K562 (cell line): ENCODE measurements at regions not wholly inside any gene's neighbourhood (a gene's known extent, or its start where the extent isn't known, plus 50 kb on each side); places are given as distances from the start of the nearest gene placed in this dataset.

Experiments used
- ATAC-seq: fragments of 200-7000 bp; cut with Tn5 transposase; 3 replicates; pipeline ENCODE4 v1.9.1; 2020; ENCODE audit warnings: moderate library complexity
- BruUV-seq: library from RNA; stranded (reverse); fragments of 400-500 nt; replicated peaks from 2 replicates; lab custom pipeline; 2021; lab: Mats Ljungman, UMichigan
- CTCF ChIA-PET: fragments of 300-600 bp; formaldehyde crosslinking; extraction: SDS; loops from one replicate; lab custom pipeline; 2021; ENCODE audit warnings: low intra/inter-chr PET ratio; lab: Yijun Ruan, JAX
- POLR2A ChIA-PET: fragments of 300-600, 350-650 bp; sonication (Branson Sonifier 250); formaldehyde crosslinking; extraction: SDS; loops from one replicate; lab custom pipeline; 2021; ENCODE audit warnings: antibody characterized with exemption, inconsistent platforms; lab: Yijun Ruan, JAX
- DNase-seq, 4 experiments: peaks; one replicate each; pipeline versions ENCODE4 v3.0.0 to v3.0.0-alpha.2; 2011 to 2018; ENCODE audit warnings: low spot score in 3 of 4, mixed read lengths in 3 of 4; ENCODE audit errors: extremely low read depth in 1 of 4
- FAIRE-seq: peaks from 2 replicates; lab custom pipeline; 2011; peaks lifted over from hg19 to GRCh38; lab: Jason Lieb, UNC
- H2AFZ ChIP-seq: 2 replicates; pipeline ENCODE4 v1.6.0; 2011; ENCODE audit warnings: low read depth, low read length, control low read depth, inconsistent platforms
- H3K27ac ChIP-seq: fragments of 200-600 bp; 3 replicates; pipeline ENCODE4 v1.8.0; 2011; ENCODE audit warnings: low read depth, mild to moderate bottlenecking, control low read depth, inconsistent platforms, low read length, moderate library complexity, mixed read lengths; ENCODE audit errors: extremely low read depth
- H3K27me3 ChIP-seq, 2 experiments: fragments of 300-600 bp in 1 of 2; 2 replicates in 1 of 2; 3 replicates in 1 of 2; pipeline versions ENCODE4 v1.6.0 to v1.8.0; 2011; ENCODE audit warnings: inconsistent platforms in 2 of 2, low read length in 2 of 2, mild to moderate bottlenecking in 1 of 2, mixed read lengths in 1 of 2, moderate library complexity in 1 of 2; ENCODE audit not compliant: control insufficient read depth in 2 of 2, insufficient read depth in 2 of 2
- H3K36me3 ChIP-seq: fragments of 300-600 bp; 3 replicates; pipeline ENCODE4 v1.8.0; 2011; ENCODE audit warnings: mild to moderate bottlenecking, low read length, inconsistent platforms; ENCODE audit not compliant: control insufficient read depth, insufficient read depth
- H3K4me1 ChIP-seq, 2 experiments: fragments of 200-600 bp in 1 of 2; replicated peaks in 1 of 2; 2 replicates in 1 of 2; 3 replicates in 1 of 2; pipeline versions ENCODE4 v1.5.1 to v1.8.0; 2011; ENCODE audit warnings: inconsistent platforms in 2 of 2, low read length in 2 of 2, mild to moderate bottlenecking in 1 of 2, mixed read lengths in 1 of 2, moderate library complexity in 1 of 2; ENCODE audit not compliant: control insufficient read depth in 2 of 2, insufficient read depth in 2 of 2
- H3K4me2 ChIP-seq: 2 replicates; pipeline ENCODE4 v1.6.1; 2011; ENCODE audit warnings: low read length, control low read depth, inconsistent platforms, mixed read lengths; ENCODE audit not compliant: insufficient read depth
- H3K4me3 ChIP-seq: fragments of 200-600 bp; sonication (generic), shearing (Covaris generic); 2 replicates; pipeline ENCODE4 v1.5.1; 2016; ENCODE audit warnings: control low read depth, inconsistent platforms
- H3K79me2 ChIP-seq: fragments of 200-600 bp; 3 replicates; pipeline ENCODE4 v1.8.0; 2011; ENCODE audit warnings: low read length, inconsistent platforms; ENCODE audit not compliant: control insufficient read depth, insufficient read depth
- H3K9ac ChIP-seq, 2 experiments: 2 replicates each; pipeline versions ENCODE4 v1.6.0 to v1.6.1; 2011; ENCODE audit warnings: low read depth in 2 of 2, low read length in 2 of 2, control low read depth in 1 of 2, inconsistent platforms in 1 of 2, mild to moderate bottlenecking in 1 of 2, mixed read lengths in 1 of 2; ENCODE audit not compliant: insufficient read depth in 1 of 2
- H3K9me1 ChIP-seq: one replicate; pipeline ENCODE4 v1.6.0; 2011; ENCODE audit warnings: inconsistent platforms, mild to moderate bottlenecking, low read length, moderate library complexity; ENCODE audit not compliant: control insufficient read depth, insufficient read depth
- H3K9me3 ChIP-seq: replicated peaks from 2 replicates; pipeline ENCODE4 v1.5.1; 2011; ENCODE audit warnings: low read depth, low read length, inconsistent platforms; ENCODE audit not compliant: control insufficient read depth, insufficient read depth
- H4K20me1 ChIP-seq: replicated peaks from 2 replicates; pipeline ENCODE4 v1.6.1; 2011; ENCODE audit warnings: low read length, inconsistent platforms, mixed read lengths; ENCODE audit not compliant: control insufficient read depth, insufficient read depth
- ARID3A ChIP-seq: IDR thresholded peaks from 2 replicates; pipeline ENCODE4 v1.6.1; 2012; ENCODE audit warnings: low read depth, low read length, improper control_type of control experiment, borderline replicate concordance
- ATF7 ChIP-seq: fragments of 450-650 bp; IDR thresholded peaks from 2 replicates; pipeline ENCODE4 v1.7.1; 2014; ENCODE audit warnings: mild to moderate bottlenecking, moderate library complexity
- CGGBP1 ChIP-seq: fragments of 250-450 bp; sonication (Bioruptor Pico); IDR thresholded peaks from 2 replicates; pipeline ENCODE4 v1.9.0; 2021; ENCODE audit warnings: mild to moderate bottlenecking
- EGR1 ChIP-seq: fragments of 450-650 bp; conservative IDR thresholded peaks from 2 replicates; pipeline ENCODE4 v1.6.1; 2017; ENCODE audit warnings: mild to moderate bottlenecking
- HOMEZ ChIP-seq: fragments of 250-450 bp; sonication (Bioruptor Pico); IDR thresholded peaks from 2 replicates; pipeline ENCODE4 v1.4.0; 2020; ENCODE audit warnings: mild to moderate bottlenecking, moderate library complexity
- MXD1 ChIP-seq: fragments of 250-450 bp; sonication (Bioruptor Pico); IDR thresholded peaks from 2 replicates; pipeline ENCODE4 v1.8.0; 2021; ENCODE audit warnings: borderline replicate concordance, mild to moderate bottlenecking, moderate library complexity; ENCODE audit not compliant: poor library complexity, severe bottlenecking
- PTTG1 ChIP-seq: fragments of 450-650 bp; IDR thresholded peaks from 2 replicates; pipeline ENCODE4 v1.6.1; 2016; ENCODE audit warnings: low read depth, mild to moderate bottlenecking, missing genetic modification characterization, missing compliant biosample characterization
- RNF2 ChIP-seq: sonication (generic); IDR thresholded peaks from 2 replicates; pipeline ENCODE4 v1.6.1; 2016
- ZNF431 ChIP-seq: sonication (generic); formaldehyde crosslinking; IDR thresholded peaks from 2 replicates; pipeline ENCODE4 v1.8.0; 2022; ENCODE audit warnings: mild to moderate bottlenecking, missing genetic modification reagents
- WGBS: fragments of 100-300 bp; shearing (Covaris generic); methylation state at CpG from one replicate; pipeline ENCODE4 v1.1.6; 2016; ENCODE audit warnings: low coverage, mixed read lengths; ENCODE audit not compliant: insufficient coverage; ENCODE audit errors: missing lambda C conversion rate; 5-methylcytosine and 5-hydroxymethylcytosine counted together
- in situ Hi-C: fragments of 300-500 bp; cut with MboI; formaldehyde crosslinking; loops from 4 replicates; pipeline ENCODE4 v1.15.0; 2018; ENCODE audit warnings: inconsistent platforms, mixed read lengths
- intact Hi-C: fragments of 100-400 bp; cut with micrococcal nuclease; formaldehyde crosslinking; loops from 2 replicates; pipeline ENCODE4 v1.14.2; 2022

GRCh38 chr4:135244696-135245095 lies 1043.1 kb upstream of the PABPC4L start (continued):
- TF ChIP-seq HOMEZ (CRISPR knock-in tag) (no peak), PTTG1 (no peak), ARID3A (no peak), EGR1 (no peak), MXD1 (CRISPR knock-in tag) (no peak)

- no peak for DNase-seq
- no peak for FAIRE-seq
- no peaks in the 10 kb centered on the region for H4K20me1 ChIP-seq
- no peak overlapping the region for H3K27ac ChIP-seq
- no peaks in the 10 kb centered on the region for H3K79me2 ChIP-seq
- no peaks in the 10 kb centered on the region for H3K9me1 ChIP-seq
- in situ Hi-C loops = no loop called here
- no TSS peak for BruUV-seq
- POLR2A ChIA-PET = no interaction called here
- CTCF ChIA-PET = no interaction called here
- no peak overlapping the region for H2AFZ ChIP-seq
- H3K27me3 ChIP-seq = no peaks in the 10 kb centered on the region
- no peak for TF ChIP-seq CGGBP1 (CRISPR knock-in tag)
- no peak for TF ChIP-seq RNF2
- no peak for TF ChIP-seq ZNF431 (CRISPR knock-in tag)
- TF ChIP-seq ATF7 = no peak
- TF ChIP-seq, all 486 proteins: peak for 0
- intact Hi-C loops = no loop called here
- 0% methylated on average over 1 of the region's 1 CpG for WGBS
- no peak for ATAC-seq
- Histone ChIP-seq H3K4me3 (no peak overlapping the region), H3K9me3 (no peaks in the 10 kb centered on the region), H3K4me1 (no peaks in the 10 kb centered on the region), H3K36me3 (no peaks in the 10 kb centered on the region), H3K4me2 (no peak overlapping the region), H3K9ac (no peak overlapping the region)
These were observed 1042.5 kb upstream of the PABPC4L start for GRCh38 chr4:135244056-135244455.
